Right cardiac atrium (tissue), 5 donors: ENCODE measurements at regions not wholly inside any gene's neighbourhood (a gene's known extent, or its start where the extent isn't known, plus 50 kb on each side); places are given as distances from the start of the nearest gene placed in this dataset.

Experiments
- ATAC-seq, 2 donors: fragments of 200-7000 bp; cut with Tn5 transposase; one replicate each; pipeline versions ENCODE4 v1.8.0 to v1.9.1; 2020; ENCODE audit warnings: moderate library complexity in 2 of 2, mild to moderate bottlenecking in 1 of 2
- DNase-seq, 3 donors: peaks; one replicate each; pipeline ENCODE4 v3.0.0-alpha.2; 2020
- H3K27ac ChIP-seq: one replicate; pipeline ENCODE4 v1.5.1; 2013; ENCODE audit warnings: mild to moderate bottlenecking, low read length, control low read depth, moderate library complexity
- H3K27me3 ChIP-seq: one replicate; pipeline ENCODE4 v1.6.1; 2013; ENCODE audit not compliant: control insufficient read depth, insufficient read depth
- H3K4me1 ChIP-seq: one replicate; pipeline ENCODE4 v1.6.1; 2013; ENCODE audit warnings: low read length; ENCODE audit not compliant: control insufficient read depth, insufficient read depth
- H3K4me3 ChIP-seq: one replicate; pipeline ENCODE4 v1.5.1; 2013; ENCODE audit warnings: low read length, control low read depth
- H3K9me3 ChIP-seq: one replicate; pipeline ENCODE4 v1.6.1; 2013; ENCODE audit warnings: low read length; ENCODE audit not compliant: control insufficient read depth
- WGBS: extraction: QIAGEN DNeasy Blood & Tissue Kit; methylation state at CpG from one replicate; pipeline ENCODE4 v1.1.7; 2013; 5-methylcytosine and 5-hydroxymethylcytosine counted together
- intact Hi-C, 4 donors: fragments of 100-400 bp; cut with DNase I; formaldehyde crosslinking; loops; one replicate each; pipeline versions ENCODE4 v1.11.0 to v1.14.0; 2022 to 2023
- donor health status: healthy with polysubstance abuse.
- donor health status: DM: no; HTN: yes; CAD: no.
- donor health status: DM: no; HTN: no; CAD: no.
- donor health status: DM: no; HTN: yes; CAD: no; lungs with severe emphysema.
- donor health status: DM: yes; HTN: yes; CAD: no.

DNA sequence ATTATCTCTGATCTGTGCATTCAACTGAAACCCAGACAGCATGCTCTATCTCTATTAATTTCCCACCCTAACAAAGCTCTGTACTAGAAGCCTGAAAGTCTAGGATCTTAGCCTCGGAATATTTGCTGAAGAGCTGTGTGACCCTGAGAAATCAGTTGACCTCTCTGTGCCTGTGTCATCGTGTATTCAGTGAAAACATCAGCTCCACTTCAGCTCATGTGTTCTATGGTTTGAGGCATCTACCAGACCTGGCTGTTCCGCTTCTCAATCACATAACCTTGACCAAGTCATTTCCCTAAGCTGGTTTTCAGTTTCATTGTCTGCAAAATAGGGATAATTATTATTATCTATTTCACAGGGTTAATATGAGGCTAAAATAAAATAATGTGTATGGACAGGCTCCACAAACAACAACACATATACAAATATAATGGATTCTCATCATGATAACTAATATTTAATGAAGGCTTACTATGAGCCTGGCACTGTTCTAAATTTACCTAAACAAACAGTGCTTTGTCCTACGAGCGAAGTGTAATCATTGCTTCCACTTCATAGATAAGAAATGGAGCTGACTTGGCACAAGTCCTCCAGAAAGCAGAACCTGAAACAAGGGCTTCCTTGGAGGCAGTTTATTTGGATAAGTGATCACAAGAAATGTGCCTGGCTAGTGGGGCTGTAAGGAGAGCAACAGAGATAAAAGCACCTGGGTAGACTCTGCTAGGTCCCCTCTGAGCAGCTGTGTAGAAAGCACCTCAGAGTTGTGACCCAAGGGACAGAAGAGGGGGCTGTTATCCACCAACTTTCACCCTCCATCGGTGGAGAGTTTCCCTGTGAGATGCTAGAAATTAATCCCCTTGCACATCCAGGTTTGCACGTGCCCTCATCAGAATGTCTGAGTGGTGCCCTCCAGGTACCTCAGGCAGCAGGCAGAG is 356.9 kb downstream of the RAB28 start:
- H3K9me3 ChIP-seq = no peaks in the 10 kb centered on the region
- H3K4me3 ChIP-seq = no peak overlapping the region
- no peak overlapping the region for H3K27ac ChIP-seq
- H3K27me3 ChIP-seq = no peaks in the 10 kb centered on the region
- intact Hi-C loops = no loop called here
- DNase-seq (no peak), ATAC-seq (no peak)
- WGBS = 36% methylated on average over 7 of the region's 7 CpGs
- no peaks in the 10 kb centered on the region for H3K4me1 ChIP-seq

DNA sequence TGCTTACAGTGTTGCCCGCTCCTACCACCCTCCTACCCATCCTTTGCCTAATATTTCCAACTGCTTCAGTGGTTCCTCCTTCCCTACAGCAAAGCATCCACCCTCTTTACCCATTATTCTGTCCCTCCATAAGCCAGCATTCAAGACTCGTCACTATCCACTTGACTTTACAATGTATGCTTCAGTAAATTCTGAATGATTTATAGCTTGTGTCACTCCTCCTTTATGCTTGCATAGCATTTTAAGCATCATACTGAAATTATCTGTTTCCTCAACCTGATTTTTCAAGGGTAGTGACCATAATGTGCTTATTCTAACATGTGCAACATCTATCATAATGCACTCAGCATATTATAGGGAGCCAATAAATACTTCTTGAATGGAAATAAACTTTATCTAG is 365.5 kb downstream of the RAB28 start:
- H3K27ac ChIP-seq = no peak overlapping the region
- WGBS = 92% methylated on average over 2 of the region's 2 CpGs
- H3K9me3 ChIP-seq = no peaks in the 10 kb centered on the region
- DNase-seq (no peak), ATAC-seq (no peak)
- no peak overlapping the region for H3K4me3 ChIP-seq
- intact Hi-C loops = no loop called here
- no peaks in the 10 kb centered on the region for H3K27me3 ChIP-seq
- H3K4me1 ChIP-seq = no peaks in the 10 kb centered on the region

DNA sequence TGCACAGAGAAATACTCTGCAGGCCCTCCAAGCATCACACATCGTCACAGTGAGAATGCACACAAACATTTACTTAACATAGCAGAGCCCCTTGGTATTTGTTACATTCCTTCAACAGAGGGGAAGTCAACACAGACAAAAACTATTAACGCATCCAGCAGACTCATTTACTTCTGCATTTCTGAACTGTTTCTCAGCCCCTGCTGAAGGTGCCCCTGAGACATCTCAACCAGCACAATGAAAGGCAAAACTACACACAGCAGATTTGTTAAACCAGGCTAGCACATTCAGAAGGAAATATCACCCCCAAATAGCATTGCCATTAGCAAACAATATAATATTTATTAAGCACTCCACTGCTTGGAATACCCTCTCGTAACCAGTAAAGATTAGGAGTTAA is 367.0 kb downstream of the RAB28 start:
- WGBS = 72% methylated on average over 3 of the region's 3 CpGs
- no peaks in the 10 kb centered on the region for H3K4me1 ChIP-seq
- ATAC-seq = no peak

DNA sequence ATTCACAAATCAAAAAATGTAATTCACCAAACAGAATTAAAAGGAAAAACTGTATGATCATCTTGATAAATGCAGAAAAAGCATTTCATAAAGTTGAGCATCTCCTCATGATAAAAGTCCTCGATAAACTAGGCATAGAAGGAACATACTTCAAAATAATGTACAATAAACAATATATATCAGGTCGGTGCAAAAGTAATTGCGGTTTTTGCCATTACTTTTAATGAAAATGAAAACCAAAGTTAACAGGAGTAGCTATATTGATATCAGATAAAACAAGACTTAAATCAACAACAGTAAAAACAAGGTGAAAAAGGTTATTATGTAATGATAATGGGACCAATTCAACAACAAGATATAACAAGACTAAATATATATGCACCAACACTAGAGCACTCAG is 372.1 kb downstream of the RAB28 start:
- no peak overlapping the region for H3K27ac ChIP-seq
- H3K9me3 ChIP-seq = no peaks in the 10 kb centered on the region
- no peak for DNase-seq
- WGBS = 89% methylated on average over 3 of the region's 3 CpGs
- no peaks in the 10 kb centered on the region for H3K27me3 ChIP-seq
- intact Hi-C loops = no loop called here
- no peak for ATAC-seq
- no peak overlapping the region for H3K4me3 ChIP-seq
- H3K4me1 ChIP-seq = no peaks in the 10 kb centered on the region

More for the DNA sequence above, 367.0 kb downstream of the RAB28 start:
- no peaks in the 10 kb centered on the region for H3K27me3 ChIP-seq
- intact Hi-C loops = no loop called here
- H3K9me3 ChIP-seq = no peaks in the 10 kb centered on the region
- no peak for DNase-seq
- H3K27ac ChIP-seq = no peak overlapping the region
- no peak overlapping the region for H3K4me3 ChIP-seq

DNA sequence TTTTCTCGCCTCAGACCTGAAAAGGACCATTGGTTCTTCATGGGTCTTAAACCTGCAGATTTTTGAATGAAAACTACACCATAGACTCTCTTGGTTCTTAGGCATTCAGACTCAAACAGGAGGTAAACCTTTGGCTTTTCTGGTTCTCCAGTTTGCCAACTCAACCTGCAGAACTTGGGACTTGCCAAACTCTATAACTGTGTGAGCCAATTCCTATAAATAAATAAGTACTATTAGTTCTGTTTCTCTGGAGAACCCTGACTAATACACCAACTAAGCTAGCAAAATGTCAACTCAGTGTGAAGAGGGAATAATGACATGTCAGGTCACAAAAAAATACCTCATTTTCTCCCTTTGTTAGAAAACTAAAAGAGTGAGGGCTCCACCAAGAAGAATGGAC is 374.6 kb downstream of the RAB28 start:
- Histone ChIP-seq H3K4me3 (no peak overlapping the region), H3K27ac (no peak overlapping the region), H3K27me3 (no peaks in the 10 kb centered on the region), H3K9me3 (no peaks in the 10 kb centered on the region), H3K4me1 (no peaks in the 10 kb centered on the region)
- WGBS = 72% methylated on average over 1 of the region's 1 CpG
- no peak for DNase-seq
- intact Hi-C loops = no loop called here
- no peak for ATAC-seq

DNA sequence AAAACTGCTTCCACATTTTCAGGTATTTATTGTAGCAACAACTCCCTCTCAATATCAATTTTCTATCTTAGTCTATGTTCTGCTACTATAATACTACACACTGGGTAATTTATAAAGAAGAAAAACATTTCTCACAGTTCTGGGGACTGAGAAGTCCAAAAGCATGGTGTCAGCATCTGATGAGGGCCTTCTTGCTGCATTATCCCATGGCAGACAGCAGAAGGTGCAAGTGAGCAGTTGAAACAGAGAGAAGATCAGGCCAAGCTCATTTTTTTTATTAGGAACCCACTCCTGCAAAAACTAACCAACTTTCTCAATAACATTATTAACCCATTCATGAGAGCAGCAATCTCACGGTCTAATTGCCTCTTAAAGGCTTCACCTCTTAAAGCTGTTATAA is 376.0 kb downstream of the RAB28 start:
- 92% methylated on average over 1 of the region's 1 CpG for WGBS
- DNase-seq (no peak), ATAC-seq (no peak)
- H3K27ac ChIP-seq = no peak overlapping the region
- H3K27me3 ChIP-seq = no peaks in the 10 kb centered on the region
- no peaks in the 10 kb centered on the region for H3K9me3 ChIP-seq
- no peak overlapping the region for H3K4me3 ChIP-seq
- H3K4me1 ChIP-seq = no peaks in the 10 kb centered on the region
- intact Hi-C loops = no loop called here

DNA sequence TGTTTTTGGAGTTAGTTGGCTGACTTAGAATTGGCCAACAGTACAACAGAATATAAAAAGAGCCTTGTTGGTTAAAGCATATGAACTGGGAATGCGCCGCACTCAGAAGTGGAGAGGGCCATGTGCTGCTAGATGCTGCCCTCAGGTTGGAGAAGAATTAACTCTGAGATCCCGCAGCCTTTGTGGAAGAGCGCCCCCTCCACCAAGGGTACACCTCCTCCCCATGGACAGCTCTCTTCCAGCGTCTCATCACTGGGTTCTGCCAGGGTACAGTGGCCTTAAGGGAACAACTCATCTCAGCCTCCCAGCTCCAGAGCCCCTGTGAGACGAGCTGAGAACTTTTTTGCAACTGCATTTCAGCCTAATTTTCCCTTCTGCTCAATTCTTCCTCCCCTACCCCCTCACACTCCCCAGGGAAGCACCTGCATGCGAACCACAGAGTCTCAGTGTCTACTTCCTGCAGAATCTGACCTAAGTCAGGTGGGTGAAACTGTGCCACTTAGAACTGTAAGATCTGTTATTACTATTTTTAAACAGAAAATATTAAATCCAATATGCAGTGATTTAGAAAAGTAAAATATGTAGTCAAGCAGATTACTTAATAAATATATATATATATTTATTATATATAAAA is 380.6 kb downstream of the RAB28 start:
- ATAC-seq (no peak), DNase-seq (no peak)
- H3K4me3 ChIP-seq = no peak overlapping the region
- H3K27me3 ChIP-seq = no peaks in the 10 kb centered on the region
- no peak overlapping the region for H3K27ac ChIP-seq
- H3K4me1 ChIP-seq = no peaks in the 10 kb centered on the region
- 77% methylated on average over 7 of the region's 7 CpGs for WGBS
- intact Hi-C loops = no loop called here
- H3K9me3 ChIP-seq = no peaks in the 10 kb centered on the region

- H3K4me3 ChIP-seq = no peak overlapping the region
- no peaks in the 10 kb centered on the region for H3K9me3 ChIP-seq
- 83% methylated on average over 6 of the region's 6 CpGs for WGBS
- intact Hi-C loops = no loop called here
- ATAC-seq (no peak), DNase-seq (no peak)
- no peak overlapping the region for H3K27ac ChIP-seq
- H3K27me3 ChIP-seq = no peaks in the 10 kb centered on the region
- H3K4me1 ChIP-seq = no peaks in the 10 kb centered on the region
Observed at GRCh38 chr4:13102092-13102742, 381.9 kb downstream of the RAB28 start.

DNA sequence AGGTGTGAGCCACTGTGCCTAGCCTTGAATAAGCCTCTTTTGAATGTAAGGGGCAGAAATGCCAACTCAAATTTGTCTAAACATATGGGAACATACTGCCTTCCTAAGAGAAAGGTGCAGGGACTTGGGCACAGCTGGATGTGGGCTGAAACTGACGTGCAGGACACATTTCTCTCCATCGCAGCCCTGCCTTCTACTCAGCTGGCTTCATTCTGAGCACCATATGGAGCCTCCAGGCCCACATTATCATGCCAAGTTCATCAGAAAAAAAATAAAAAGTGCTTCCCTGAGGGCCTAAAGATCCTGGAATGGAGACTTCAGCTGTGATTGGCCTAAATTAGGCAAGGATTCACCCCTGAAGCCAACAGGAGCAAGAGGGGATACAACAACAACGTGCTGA is 386.2 kb downstream of the RAB28 start:
- WGBS = 72% methylated on average over 3 of the region's 3 CpGs
- Histone ChIP-seq H3K4me3 (no peak overlapping the region), H3K27me3 (no peaks in the 10 kb centered on the region), H3K9me3 (no peaks in the 10 kb centered on the region), H3K4me1 (no peaks in the 10 kb centered on the region), H3K27ac (no peak overlapping the region)
- ATAC-seq (no peak), DNase-seq (no peak)
- intact Hi-C loops = no loop called here

- H3K4me3 ChIP-seq = no peak overlapping the region
- WGBS = 81% methylated on average over 1 of the region's 1 CpG
Observed at GRCh38 chr4:13095722-13096121, 388.4 kb downstream of the RAB28 start.

GRCh38 chr4:13093170-13093569 is 391.0 kb downstream of the RAB28 start:
- no peaks in the 10 kb centered on the region for H3K9me3 ChIP-seq
- intact Hi-C loops = no loop called here
- H3K4me3 ChIP-seq = no peak overlapping the region
- peaks cover 3% of the 10 kb centered on the region for H3K4me1 ChIP-seq
- DNase-seq = peak in 1 of 3 donors; percentile 60
- peak; percentile 52 to 64 for ATAC-seq
- WGBS = 61% methylated on average over 2 of the region's 2 CpGs
- H3K27me3 ChIP-seq = no peaks in the 10 kb centered on the region
- no peak overlapping the region for H3K27ac ChIP-seq

More at GRCh38 chr4:13095722-13096121, 388.4 kb downstream of the RAB28 start:
- no peaks in the 10 kb centered on the region for H3K27me3 ChIP-seq
- H3K9me3 ChIP-seq = no peaks in the 10 kb centered on the region
- no peak for DNase-seq
- intact Hi-C loops = no loop called here
- H3K4me1 ChIP-seq = no peaks in the 10 kb centered on the region
- ATAC-seq = no peak
- no peak overlapping the region for H3K27ac ChIP-seq
